OCI-LY1 (cell line): ENCODE measurements at regions not wholly inside any gene's neighbourhood (a gene's known extent, or its start where the extent isn't known, plus 50 kb on each side); places are given as distances from the start of the nearest gene placed in this dataset.

ENCODE experiments used
- EZH2 ChIP-seq: fragments of 200-600 bp; sonication (generic), shearing (Covaris generic); IDR thresholded peaks from 2 replicates; pipeline ENCODE4 v1.8.0; 2017; ENCODE audit warnings: borderline replicate concordance, mixed run types, mild to moderate bottlenecking, antibody characterized with exemption, low read length, moderate library complexity, mixed read lengths
- TF ChIP-seq, protein P1 (sequence below): fragments of 200-600 bp; sonication (generic), shearing (Covaris generic); IDR thresholded peaks from 2 replicates; pipeline ENCODE4 v1.5.1; 2017; ENCODE audit warnings: mild to moderate bottlenecking, antibody characterized with exemption, low read length, moderate library complexity, mixed read lengths

DNA sequence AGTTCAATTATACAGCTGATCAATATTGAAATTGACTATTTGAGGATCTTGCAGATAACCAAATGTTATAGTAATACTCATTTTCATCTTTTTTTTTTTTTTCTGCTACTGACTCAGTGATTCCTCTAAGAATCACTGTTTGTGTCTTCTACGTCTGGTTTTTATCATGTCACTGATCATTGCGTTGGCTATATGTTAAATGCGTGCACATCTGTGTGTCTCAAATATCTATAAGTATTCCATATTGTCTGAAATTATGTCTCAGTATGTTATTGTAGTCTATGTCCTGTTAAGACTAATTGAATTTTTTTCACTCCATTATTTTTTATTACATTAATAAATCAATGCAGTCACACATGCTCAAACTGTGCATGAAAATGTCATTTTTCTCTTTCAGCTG is 200.5 kb downstream of the PCDH20 start:
- TF ChIP-seq, protein P1, sequence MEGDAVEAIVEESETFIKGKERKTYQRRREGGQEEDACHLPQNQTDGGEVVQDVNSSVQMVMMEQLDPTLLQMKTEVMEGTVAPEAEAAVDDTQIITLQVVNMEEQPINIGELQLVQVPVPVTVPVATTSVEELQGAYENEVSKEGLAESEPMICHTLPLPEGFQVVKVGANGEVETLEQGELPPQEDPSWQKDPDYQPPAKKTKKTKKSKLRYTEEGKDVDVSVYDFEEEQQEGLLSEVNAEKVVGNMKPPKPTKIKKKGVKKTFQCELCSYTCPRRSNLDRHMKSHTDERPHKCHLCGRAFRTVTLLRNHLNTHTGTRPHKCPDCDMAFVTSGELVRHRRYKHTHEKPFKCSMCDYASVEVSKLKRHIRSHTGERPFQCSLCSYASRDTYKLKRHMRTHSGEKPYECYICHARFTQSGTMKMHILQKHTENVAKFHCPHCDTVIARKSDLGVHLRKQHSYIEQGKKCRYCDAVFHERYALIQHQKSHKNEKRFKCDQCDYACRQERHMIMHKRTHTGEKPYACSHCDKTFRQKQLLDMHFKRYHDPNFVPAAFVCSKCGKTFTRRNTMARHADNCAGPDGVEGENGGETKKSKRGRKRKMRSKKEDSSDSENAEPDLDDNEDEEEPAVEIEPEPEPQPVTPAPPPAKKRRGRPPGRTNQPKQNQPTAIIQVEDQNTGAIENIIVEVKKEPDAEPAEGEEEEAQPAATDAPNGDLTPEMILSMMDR = no peak
- TF ChIP-seq EZH2 = no peak
